K562 (cell line): ENCODE measurements at regions not wholly inside any gene's neighbourhood (a gene's known extent, or its start where the extent isn't known, plus 50 kb on each side); places are given as distances from the start of the nearest gene placed in this dataset.

Experiments
- ATAC-seq: fragments of 200-7000 bp; cut with Tn5 transposase; 3 replicates; pipeline ENCODE4 v1.9.1; 2020; ENCODE audit warnings: moderate library complexity
- BruUV-seq: library from RNA; stranded (reverse); fragments of 400-500 nt; replicated peaks from 2 replicates; lab custom pipeline; 2021; lab: Mats Ljungman, UMichigan
- CTCF ChIA-PET: fragments of 300-600 bp; formaldehyde crosslinking; extraction: SDS; loops from one replicate; lab custom pipeline; 2021; ENCODE audit warnings: low intra/inter-chr PET ratio; lab: Yijun Ruan, JAX
- POLR2A ChIA-PET: fragments of 300-600, 350-650 bp; sonication (Branson Sonifier 250); formaldehyde crosslinking; extraction: SDS; loops from one replicate; lab custom pipeline; 2021; ENCODE audit warnings: antibody characterized with exemption, inconsistent platforms; lab: Yijun Ruan, JAX
- DNase-seq, 4 experiments: peaks; one replicate each; pipeline versions ENCODE4 v3.0.0 to v3.0.0-alpha.2; 2011 to 2018; ENCODE audit warnings: low spot score in 3 of 4, mixed read lengths in 3 of 4; ENCODE audit errors: extremely low read depth in 1 of 4
- FAIRE-seq: peaks from 2 replicates; lab custom pipeline; 2011; peaks lifted over from hg19 to GRCh38; lab: Jason Lieb, UNC
- H2AFZ ChIP-seq: 2 replicates; pipeline ENCODE4 v1.6.0; 2011; ENCODE audit warnings: low read depth, low read length, control low read depth, inconsistent platforms
- H3K27ac ChIP-seq: fragments of 200-600 bp; 3 replicates; pipeline ENCODE4 v1.8.0; 2011; ENCODE audit warnings: low read depth, mild to moderate bottlenecking, control low read depth, inconsistent platforms, low read length, moderate library complexity, mixed read lengths; ENCODE audit errors: extremely low read depth
- H3K27me3 ChIP-seq, 2 experiments: fragments of 300-600 bp in 1 of 2; 2 replicates in 1 of 2; 3 replicates in 1 of 2; pipeline versions ENCODE4 v1.6.0 to v1.8.0; 2011; ENCODE audit warnings: inconsistent platforms in 2 of 2, low read length in 2 of 2, mild to moderate bottlenecking in 1 of 2, mixed read lengths in 1 of 2, moderate library complexity in 1 of 2; ENCODE audit not compliant: control insufficient read depth in 2 of 2, insufficient read depth in 2 of 2
- H3K36me3 ChIP-seq: fragments of 300-600 bp; 3 replicates; pipeline ENCODE4 v1.8.0; 2011; ENCODE audit warnings: mild to moderate bottlenecking, low read length, inconsistent platforms; ENCODE audit not compliant: control insufficient read depth, insufficient read depth
- H3K4me1 ChIP-seq, 2 experiments: fragments of 200-600 bp in 1 of 2; replicated peaks in 1 of 2; 2 replicates in 1 of 2; 3 replicates in 1 of 2; pipeline versions ENCODE4 v1.5.1 to v1.8.0; 2011; ENCODE audit warnings: inconsistent platforms in 2 of 2, low read length in 2 of 2, mild to moderate bottlenecking in 1 of 2, mixed read lengths in 1 of 2, moderate library complexity in 1 of 2; ENCODE audit not compliant: control insufficient read depth in 2 of 2, insufficient read depth in 2 of 2
- H3K4me2 ChIP-seq: 2 replicates; pipeline ENCODE4 v1.6.1; 2011; ENCODE audit warnings: low read length, control low read depth, inconsistent platforms, mixed read lengths; ENCODE audit not compliant: insufficient read depth
- H3K4me3 ChIP-seq: fragments of 200-600 bp; sonication (generic), shearing (Covaris generic); 2 replicates; pipeline ENCODE4 v1.5.1; 2016; ENCODE audit warnings: control low read depth, inconsistent platforms
- H3K79me2 ChIP-seq: fragments of 200-600 bp; 3 replicates; pipeline ENCODE4 v1.8.0; 2011; ENCODE audit warnings: low read length, inconsistent platforms; ENCODE audit not compliant: control insufficient read depth, insufficient read depth
- H3K9ac ChIP-seq, 2 experiments: 2 replicates each; pipeline versions ENCODE4 v1.6.0 to v1.6.1; 2011; ENCODE audit warnings: low read depth in 2 of 2, low read length in 2 of 2, control low read depth in 1 of 2, inconsistent platforms in 1 of 2, mild to moderate bottlenecking in 1 of 2, mixed read lengths in 1 of 2; ENCODE audit not compliant: insufficient read depth in 1 of 2
- H3K9me1 ChIP-seq: one replicate; pipeline ENCODE4 v1.6.0; 2011; ENCODE audit warnings: inconsistent platforms, mild to moderate bottlenecking, low read length, moderate library complexity; ENCODE audit not compliant: control insufficient read depth, insufficient read depth
- H3K9me3 ChIP-seq: replicated peaks from 2 replicates; pipeline ENCODE4 v1.5.1; 2011; ENCODE audit warnings: low read depth, low read length, inconsistent platforms; ENCODE audit not compliant: control insufficient read depth, insufficient read depth
- H4K20me1 ChIP-seq: replicated peaks from 2 replicates; pipeline ENCODE4 v1.6.1; 2011; ENCODE audit warnings: low read length, inconsistent platforms, mixed read lengths; ENCODE audit not compliant: control insufficient read depth, insufficient read depth
- CBFA2T3 ChIP-seq: fragments of 450-650 bp; IDR thresholded peaks from 2 replicates; pipeline ENCODE4 v1.6.1; 2017
- DACH1 ChIP-seq: fragments of 450-650 bp; IDR thresholded peaks from 2 replicates; pipeline ENCODE4 v1.6.1; 2018; ENCODE audit not compliant: partially characterized antibody
- FOXP4 ChIP-seq: sonication (generic); formaldehyde crosslinking; IDR thresholded peaks from 2 replicates; pipeline ENCODE4 v1.8.0; 2022; ENCODE audit warnings: mild to moderate bottlenecking, missing genetic modification reagents, borderline replicate concordance
- JUN ChIP-seq, 2 experiments: sonication (generic) in 1 of 2; formaldehyde crosslinking in 1 of 2; IDR thresholded peaks; 2 replicates each; pipeline versions ENCODE4 v1.6.1 to v1.8.0; 2012 to 2022; ENCODE audit warnings: borderline replicate concordance in 2 of 2, mild to moderate bottlenecking in 2 of 2, improper control_type of control experiment in 1 of 2, low read depth in 1 of 2, low read length in 1 of 2, missing genetic modification reagents in 1 of 2
- OTX1 ChIP-seq: fragments of 450-650 bp; formaldehyde crosslinking; IDR thresholded peaks from 2 replicates; pipeline ENCODE4 v1.4.0; 2022; ENCODE audit warnings: mild to moderate bottlenecking
- RUNX1 ChIP-seq: sonication (generic); IDR thresholded peaks from 2 replicates; pipeline ENCODE4 v1.6.1; 2016; ENCODE audit warnings: antibody characterized with exemption, low read depth
- ZNF696 ChIP-seq: fragments of 250-450 bp; sonication (Bioruptor Pico); conservative IDR thresholded peaks from 2 replicates; pipeline ENCODE4 v1.4.0; 2020; ENCODE audit warnings: mild to moderate bottlenecking, moderate library complexity
- ZNF76 ChIP-seq: fragments of 250-450 bp; sonication (Bioruptor Pico); IDR thresholded peaks from 2 replicates; pipeline ENCODE4 v1.4.0; 2020; ENCODE audit warnings: mild to moderate bottlenecking, moderate library complexity, borderline replicate concordance
- ZNF785 ChIP-seq: fragments of 250-450 bp; sonication (Bioruptor Pico); IDR thresholded peaks from 2 replicates; pipeline ENCODE4 v1.4.0; 2020; ENCODE audit warnings: mild to moderate bottlenecking
- WGBS: fragments of 100-300 bp; shearing (Covaris generic); methylation state at CpG from one replicate; pipeline ENCODE4 v1.1.6; 2016; ENCODE audit warnings: low coverage, mixed read lengths; ENCODE audit not compliant: insufficient coverage; ENCODE audit errors: missing lambda C conversion rate; 5-methylcytosine and 5-hydroxymethylcytosine counted together
- in situ Hi-C: fragments of 300-500 bp; cut with MboI; formaldehyde crosslinking; loops from 4 replicates; pipeline ENCODE4 v1.15.0; 2018; ENCODE audit warnings: inconsistent platforms, mixed read lengths
- intact Hi-C: fragments of 100-400 bp; cut with micrococcal nuclease; formaldehyde crosslinking; loops from 2 replicates; pipeline ENCODE4 v1.14.2; 2022
- TF ChIP-seq, protein P1 (sequence below), 3 experiments: IDR thresholded peaks in 2 of 3; conservative IDR thresholded peaks in 1 of 3; 2 replicates each; pipeline ENCODE4 v1.5.1; 2011 to 2012; ENCODE audit warnings: low read length in 3 of 3, mild to moderate bottlenecking in 3 of 3, control low read depth in 2 of 3, improper control_type of control experiment in 1 of 3, inconsistent platforms in 1 of 3, low read depth in 1 of 3, mixed read lengths in 1 of 3, moderate library complexity in 1 of 3; ENCODE audit not compliant: insufficient read depth in 2 of 3
- TF ChIP-seq, protein P2 (sequence below): fragments of 450-650 bp; formaldehyde crosslinking; IDR thresholded peaks from 2 replicates; pipeline ENCODE4 v1.4.0; 2020; ENCODE audit warnings: mild to moderate bottlenecking, moderate library complexity

GRCh38 chr4:138632856-138633579, 382.6 kb upstream of the NOCT start (continued):
- TF ChIP-seq, protein P1, sequence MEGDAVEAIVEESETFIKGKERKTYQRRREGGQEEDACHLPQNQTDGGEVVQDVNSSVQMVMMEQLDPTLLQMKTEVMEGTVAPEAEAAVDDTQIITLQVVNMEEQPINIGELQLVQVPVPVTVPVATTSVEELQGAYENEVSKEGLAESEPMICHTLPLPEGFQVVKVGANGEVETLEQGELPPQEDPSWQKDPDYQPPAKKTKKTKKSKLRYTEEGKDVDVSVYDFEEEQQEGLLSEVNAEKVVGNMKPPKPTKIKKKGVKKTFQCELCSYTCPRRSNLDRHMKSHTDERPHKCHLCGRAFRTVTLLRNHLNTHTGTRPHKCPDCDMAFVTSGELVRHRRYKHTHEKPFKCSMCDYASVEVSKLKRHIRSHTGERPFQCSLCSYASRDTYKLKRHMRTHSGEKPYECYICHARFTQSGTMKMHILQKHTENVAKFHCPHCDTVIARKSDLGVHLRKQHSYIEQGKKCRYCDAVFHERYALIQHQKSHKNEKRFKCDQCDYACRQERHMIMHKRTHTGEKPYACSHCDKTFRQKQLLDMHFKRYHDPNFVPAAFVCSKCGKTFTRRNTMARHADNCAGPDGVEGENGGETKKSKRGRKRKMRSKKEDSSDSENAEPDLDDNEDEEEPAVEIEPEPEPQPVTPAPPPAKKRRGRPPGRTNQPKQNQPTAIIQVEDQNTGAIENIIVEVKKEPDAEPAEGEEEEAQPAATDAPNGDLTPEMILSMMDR (IDR thresholded peaks at IDR 0.05 in 2 of 3, conservative IDR thresholded peaks at IDR 0.05 in 1 of 3; ENCODE audit: insufficient read depth in 2 of 3, low read depth in 1 of 3, low read length in 3 of 3), result no peak
- TF ChIP-seq FOXP4 (CRISPR knock-in tag) (no peak), CBFA2T3 (no peak)

DNA sequence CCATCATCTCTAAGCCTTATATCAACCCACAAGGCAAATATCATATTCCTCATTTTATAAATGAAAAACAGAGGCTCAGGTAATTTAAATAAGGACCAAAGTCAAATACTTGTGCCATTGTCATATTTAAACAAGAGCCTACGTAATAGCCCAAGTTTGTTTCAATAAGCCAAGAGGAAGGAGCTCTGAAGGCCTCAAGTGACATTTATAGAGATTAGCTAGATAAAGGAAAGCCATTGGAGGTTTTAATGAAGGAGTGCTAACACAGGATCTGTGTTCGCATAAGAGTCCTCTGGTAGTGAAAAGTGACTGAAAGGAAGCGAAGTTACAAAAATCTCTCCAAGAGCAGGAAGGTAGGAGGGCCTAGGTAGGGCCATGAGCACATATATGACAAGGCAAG, 384.9 kb upstream of the NOCT start:
- no peak overlapping the region for H3K9ac ChIP-seq
- ATAC-seq (no peak), DNase-seq (no peak), FAIRE-seq (no peak)
- ChIA-PET POLR2A (no interaction called here), CTCF (interaction anchor here (0.6 kb wide), 1 partner anchor 592 kb away, joined by 4 read pairs; no protein-coding TSS in a partner anchor)
- no peaks in the 10 kb centered on the region for H3K9me1 ChIP-seq
- no peaks in the 10 kb centered on the region for H3K36me3 ChIP-seq
- intact Hi-C loops (no loop called here), in situ Hi-C loops (no loop called here)
- WGBS, result 5% methylated on average over 3 of the region's 3 CpGs
- peaks cover 4 to 14% of the 10 kb centered on the region in 2 experiments; a peak in 2 of 5 replicates for H3K27me3 ChIP-seq
- H3K79me2 ChIP-seq, result no peaks in the 10 kb centered on the region
- no peak overlapping the region for H3K27ac ChIP-seq
- no TSS peak for BruUV-seq
- H3K4me1 ChIP-seq, result no peaks in the 10 kb centered on the region
- H3K4me2 ChIP-seq, result no peak overlapping the region
- no peaks in the 10 kb centered on the region for H4K20me1 ChIP-seq
- no peaks in the 10 kb centered on the region for H3K9me3 ChIP-seq
- H3K4me3 ChIP-seq, result no peak overlapping the region
- no peak overlapping the region for H2AFZ ChIP-seq
- TF ChIP-seq OTX1 (CRISPR knock-in tag), result no peak
- TF ChIP-seq ZNF696 (CRISPR knock-in tag), result no peak
- no peak for TF ChIP-seq DACH1
- TF ChIP-seq JUN (IDR thresholded peaks at IDR 0.05; ENCODE audit: borderline replicate concordance, low read depth, low read length), result no peak
- TF ChIP-seq JUN (CRISPR knock-in tag; IDR thresholded peaks at IDR 0.05; ENCODE audit: borderline replicate concordance), result no peak
- no peak for TF ChIP-seq ZNF76 (CRISPR knock-in tag)
- TF ChIP-seq ZNF785 (CRISPR knock-in tag), result no peak
- TF ChIP-seq RUNX1, result no peak
- TF ChIP-seq, protein P2, sequence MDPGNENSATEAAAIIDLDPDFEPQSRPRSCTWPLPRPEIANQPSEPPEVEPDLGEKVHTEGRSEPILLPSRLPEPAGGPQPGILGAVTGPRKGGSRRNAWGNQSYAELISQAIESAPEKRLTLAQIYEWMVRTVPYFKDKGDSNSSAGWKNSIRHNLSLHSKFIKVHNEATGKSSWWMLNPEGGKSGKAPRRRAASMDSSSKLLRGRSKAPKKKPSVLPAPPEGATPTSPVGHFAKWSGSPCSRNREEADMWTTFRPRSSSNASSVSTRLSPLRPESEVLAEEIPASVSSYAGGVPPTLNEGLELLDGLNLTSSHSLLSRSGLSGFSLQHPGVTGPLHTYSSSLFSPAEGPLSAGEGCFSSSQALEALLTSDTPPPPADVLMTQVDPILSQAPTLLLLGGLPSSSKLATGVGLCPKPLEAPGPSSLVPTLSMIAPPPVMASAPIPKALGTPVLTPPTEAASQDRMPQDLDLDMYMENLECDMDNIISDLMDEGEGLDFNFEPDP (CRISPR knock-in tag), result no peak
